ENCODE measurements at regions not wholly inside any gene's neighbourhood (a gene's known extent, or its start where the extent isn't known, plus 50 kb on each side); places are given as distances from the start of the nearest gene placed in this dataset.

- no peak for DNase-seq
- Histone ChIP-seq H3K36me3 (replicated peaks) (peaks cover 4% of the 10 kb centered on the region), H3K27ac (no peak overlapping the region), H3K27me3 (replicated peaks) (no peaks in the 10 kb centered on the region), H3K4me3 (ENCODE audit: low read depth, low read length) (no peak overlapping the region)
- no peak for TF ChIP-seq CTCF (IDR thresholded peaks at IDR 0.05; ENCODE audit: low read depth, low read length, missing control alignments)
- in situ Hi-C loops (cut with HindIII; ENCODE audit: low pct_ligation_motif_present, low sequenced_read_pairs), result no loop called here
These were observed 51.3 kb downstream of the BLTP1 start for GRCh38 chr4:122203407-122203806.

GRCh38 chr4:122205687-122206086 is 53.6 kb downstream of the BLTP1 start:
- no peak overlapping the region for H3K4me3 ChIP-seq (ENCODE audit: low read depth, low read length)
- no peak overlapping the region for H3K27ac ChIP-seq
- TF ChIP-seq CTCF (IDR thresholded peaks at IDR 0.05; ENCODE audit: low read depth, low read length, missing control alignments), result no peak
- in situ Hi-C loops (cut with HindIII; ENCODE audit: low pct_ligation_motif_present, low sequenced_read_pairs), result no loop called here
- peaks cover 2% of the 10 kb centered on the region for H3K36me3 ChIP-seq (replicated peaks)
- no peak for DNase-seq
- no peaks in the 10 kb centered on the region for H3K27me3 ChIP-seq (replicated peaks)

GRCh38 chr4:122212880-122213279 is 60.7 kb downstream of the BLTP1 start:
- no peak for TF ChIP-seq CTCF (IDR thresholded peaks at IDR 0.05; ENCODE audit: low read depth, low read length, missing control alignments)
- H3K36me3 ChIP-seq (replicated peaks), result peaks cover 6% of the 10 kb centered on the region
- no peak for DNase-seq
- no peaks in the 10 kb centered on the region for H3K27me3 ChIP-seq (replicated peaks)
- no peak overlapping the region for H3K27ac ChIP-seq
- in situ Hi-C loops (cut with HindIII; ENCODE audit: low pct_ligation_motif_present, low sequenced_read_pairs), result no loop called here
- H3K4me3 ChIP-seq (ENCODE audit: low read depth, low read length), result no peak overlapping the region

- no peaks in the 10 kb centered on the region for H3K27me3 ChIP-seq (replicated peaks)
- no peak overlapping the region for H3K4me3 ChIP-seq (ENCODE audit: low read depth, low read length)
- in situ Hi-C loops (cut with HindIII; ENCODE audit: low pct_ligation_motif_present, low sequenced_read_pairs), result no loop called here
- no peak overlapping the region for H3K27ac ChIP-seq
- peak; percentile 53 for TF ChIP-seq CTCF (IDR thresholded peaks at IDR 0.05; ENCODE audit: low read depth, low read length, missing control alignments)
- DNase-seq, result no peak
- H3K36me3 ChIP-seq (replicated peaks), result no peaks in the 10 kb centered on the region
These were observed 66.6 kb downstream of the BLTP1 start for GRCh38 chr4:122218762-122219161.

GRCh38 chr4:122219356-122219755 is 67.2 kb downstream of the BLTP1 start:
- TF ChIP-seq CTCF (IDR thresholded peaks at IDR 0.05; ENCODE audit: low read depth, low read length, missing control alignments), result no peak
- in situ Hi-C loops (cut with HindIII; ENCODE audit: low pct_ligation_motif_present, low sequenced_read_pairs), result no loop called here
- Histone ChIP-seq H3K36me3 (replicated peaks) (no peaks in the 10 kb centered on the region), H3K4me3 (ENCODE audit: low read depth, low read length) (no peak overlapping the region), H3K27me3 (replicated peaks) (no peaks in the 10 kb centered on the region), H3K27ac (no peak overlapping the region)
- DNase-seq, result no peak

GRCh38 chr4:122221322-122221721 is 69.2 kb downstream of the BLTP1 start:
- no peak overlapping the region for H3K4me3 ChIP-seq (ENCODE audit: low read depth, low read length)
- H3K36me3 ChIP-seq (replicated peaks), result no peaks in the 10 kb centered on the region
- H3K27ac ChIP-seq, result no peak overlapping the region
- no peak for DNase-seq
- no peak for TF ChIP-seq CTCF (IDR thresholded peaks at IDR 0.05; ENCODE audit: low read depth, low read length, missing control alignments)
- in situ Hi-C loops (cut with HindIII; ENCODE audit: low pct_ligation_motif_present, low sequenced_read_pairs), result no loop called here
- no peaks in the 10 kb centered on the region for H3K27me3 ChIP-seq (replicated peaks)
